GM19467 (cell line): ENCODE measurements at regions not wholly inside any gene's neighbourhood (a gene's known extent, or its start where the extent isn't known, plus 50 kb on each side); places are given as distances from the start of the nearest gene placed in this dataset.
A peak's percentile ranks its signal among the peaks of the same experiment; 100 is the strongest.

ENCODE experiments used
- ATAC-seq: cut with Tn5 transposase; IDR thresholded peaks from one replicate; pipeline ENCODE4 v1.9.1; 2021; ENCODE audit warnings: mild to moderate bottlenecking, moderate library complexity; ENCODE audit not compliant: unreplicated experiment

GRCh38 chr6:104579310-104579863, 280.3 kb downstream of the HACE1 start:
- no peak for ATAC-seq

GRCh38 chr6:104575536-104575935, 284.2 kb downstream of the HACE1 start:
- ATAC-seq, result no peak

- ATAC-seq, result no peak
These were observed 285.5 kb downstream of the HACE1 start for GRCh38 chr6:104574135-104574750.

- no peak for ATAC-seq
These were observed 286.4 kb downstream of the HACE1 start for GRCh38 chr6:104573350-104573749.

- ATAC-seq, result no peak
These were observed 286.8 kb downstream of the HACE1 start for GRCh38 chr6:104572901-104573300.

GRCh38 chr6:104566411-104566810, 293.3 kb downstream of the HACE1 start:
- ATAC-seq, result no peak

GRCh38 chr6:104563306-104563705, 296.4 kb downstream of the HACE1 start:
- ATAC-seq, result no peak

- no peak for ATAC-seq
These were observed 300.1 kb downstream of the HACE1 start for GRCh38 chr6:104559435-104560202.

- no peak for ATAC-seq
These were observed 301.0 kb downstream of the HACE1 start for GRCh38 chr6:104558746-104559145.

- no peak for ATAC-seq
These were observed 311.4 kb downstream of the HACE1 start for GRCh38 chr6:104548297-104548696.

GRCh38 chr6:104541411-104541810, 318.3 kb downstream of the HACE1 start:
- no peak for ATAC-seq

GRCh38 chr6:104540743-104541142, 319.0 kb downstream of the HACE1 start:
- no peak for ATAC-seq

GRCh38 chr6:104539173-104539572, 320.5 kb downstream of the HACE1 start:
- ATAC-seq, result no peak

- no peak for ATAC-seq
These were observed 321.8 kb downstream of the HACE1 start for GRCh38 chr6:104537872-104538271.

GRCh38 chr6:104537180-104537579, 322.5 kb downstream of the HACE1 start:
- ATAC-seq, result no peak

- no peak for ATAC-seq
These were observed 327.3 kb downstream of the HACE1 start for GRCh38 chr6:104532462-104532861.

- ATAC-seq, result no peak
These were observed 328.1 kb downstream of the HACE1 start for GRCh38 chr6:104531646-104532045.

- no peak for ATAC-seq
These were observed 331.8 kb downstream of the HACE1 start for GRCh38 chr6:104527761-104528415.

GRCh38 chr6:104527311-104527710, 332.4 kb downstream of the HACE1 start:
- no peak for ATAC-seq

GRCh38 chr6:104526376-104526775, 333.3 kb downstream of the HACE1 start:
- ATAC-seq, result no peak

- ATAC-seq, result peak; percentile 99
These were observed 333.9 kb downstream of the HACE1 start for GRCh38 chr6:104525677-104526322.
